ENCODE measurements at regions not wholly inside any gene's neighbourhood (a gene's known extent, or its start where the extent isn't known, plus 50 kb on each side); places are given as distances from the start of the nearest gene placed in this dataset.

- TF ChIP-seq, protein P1, sequence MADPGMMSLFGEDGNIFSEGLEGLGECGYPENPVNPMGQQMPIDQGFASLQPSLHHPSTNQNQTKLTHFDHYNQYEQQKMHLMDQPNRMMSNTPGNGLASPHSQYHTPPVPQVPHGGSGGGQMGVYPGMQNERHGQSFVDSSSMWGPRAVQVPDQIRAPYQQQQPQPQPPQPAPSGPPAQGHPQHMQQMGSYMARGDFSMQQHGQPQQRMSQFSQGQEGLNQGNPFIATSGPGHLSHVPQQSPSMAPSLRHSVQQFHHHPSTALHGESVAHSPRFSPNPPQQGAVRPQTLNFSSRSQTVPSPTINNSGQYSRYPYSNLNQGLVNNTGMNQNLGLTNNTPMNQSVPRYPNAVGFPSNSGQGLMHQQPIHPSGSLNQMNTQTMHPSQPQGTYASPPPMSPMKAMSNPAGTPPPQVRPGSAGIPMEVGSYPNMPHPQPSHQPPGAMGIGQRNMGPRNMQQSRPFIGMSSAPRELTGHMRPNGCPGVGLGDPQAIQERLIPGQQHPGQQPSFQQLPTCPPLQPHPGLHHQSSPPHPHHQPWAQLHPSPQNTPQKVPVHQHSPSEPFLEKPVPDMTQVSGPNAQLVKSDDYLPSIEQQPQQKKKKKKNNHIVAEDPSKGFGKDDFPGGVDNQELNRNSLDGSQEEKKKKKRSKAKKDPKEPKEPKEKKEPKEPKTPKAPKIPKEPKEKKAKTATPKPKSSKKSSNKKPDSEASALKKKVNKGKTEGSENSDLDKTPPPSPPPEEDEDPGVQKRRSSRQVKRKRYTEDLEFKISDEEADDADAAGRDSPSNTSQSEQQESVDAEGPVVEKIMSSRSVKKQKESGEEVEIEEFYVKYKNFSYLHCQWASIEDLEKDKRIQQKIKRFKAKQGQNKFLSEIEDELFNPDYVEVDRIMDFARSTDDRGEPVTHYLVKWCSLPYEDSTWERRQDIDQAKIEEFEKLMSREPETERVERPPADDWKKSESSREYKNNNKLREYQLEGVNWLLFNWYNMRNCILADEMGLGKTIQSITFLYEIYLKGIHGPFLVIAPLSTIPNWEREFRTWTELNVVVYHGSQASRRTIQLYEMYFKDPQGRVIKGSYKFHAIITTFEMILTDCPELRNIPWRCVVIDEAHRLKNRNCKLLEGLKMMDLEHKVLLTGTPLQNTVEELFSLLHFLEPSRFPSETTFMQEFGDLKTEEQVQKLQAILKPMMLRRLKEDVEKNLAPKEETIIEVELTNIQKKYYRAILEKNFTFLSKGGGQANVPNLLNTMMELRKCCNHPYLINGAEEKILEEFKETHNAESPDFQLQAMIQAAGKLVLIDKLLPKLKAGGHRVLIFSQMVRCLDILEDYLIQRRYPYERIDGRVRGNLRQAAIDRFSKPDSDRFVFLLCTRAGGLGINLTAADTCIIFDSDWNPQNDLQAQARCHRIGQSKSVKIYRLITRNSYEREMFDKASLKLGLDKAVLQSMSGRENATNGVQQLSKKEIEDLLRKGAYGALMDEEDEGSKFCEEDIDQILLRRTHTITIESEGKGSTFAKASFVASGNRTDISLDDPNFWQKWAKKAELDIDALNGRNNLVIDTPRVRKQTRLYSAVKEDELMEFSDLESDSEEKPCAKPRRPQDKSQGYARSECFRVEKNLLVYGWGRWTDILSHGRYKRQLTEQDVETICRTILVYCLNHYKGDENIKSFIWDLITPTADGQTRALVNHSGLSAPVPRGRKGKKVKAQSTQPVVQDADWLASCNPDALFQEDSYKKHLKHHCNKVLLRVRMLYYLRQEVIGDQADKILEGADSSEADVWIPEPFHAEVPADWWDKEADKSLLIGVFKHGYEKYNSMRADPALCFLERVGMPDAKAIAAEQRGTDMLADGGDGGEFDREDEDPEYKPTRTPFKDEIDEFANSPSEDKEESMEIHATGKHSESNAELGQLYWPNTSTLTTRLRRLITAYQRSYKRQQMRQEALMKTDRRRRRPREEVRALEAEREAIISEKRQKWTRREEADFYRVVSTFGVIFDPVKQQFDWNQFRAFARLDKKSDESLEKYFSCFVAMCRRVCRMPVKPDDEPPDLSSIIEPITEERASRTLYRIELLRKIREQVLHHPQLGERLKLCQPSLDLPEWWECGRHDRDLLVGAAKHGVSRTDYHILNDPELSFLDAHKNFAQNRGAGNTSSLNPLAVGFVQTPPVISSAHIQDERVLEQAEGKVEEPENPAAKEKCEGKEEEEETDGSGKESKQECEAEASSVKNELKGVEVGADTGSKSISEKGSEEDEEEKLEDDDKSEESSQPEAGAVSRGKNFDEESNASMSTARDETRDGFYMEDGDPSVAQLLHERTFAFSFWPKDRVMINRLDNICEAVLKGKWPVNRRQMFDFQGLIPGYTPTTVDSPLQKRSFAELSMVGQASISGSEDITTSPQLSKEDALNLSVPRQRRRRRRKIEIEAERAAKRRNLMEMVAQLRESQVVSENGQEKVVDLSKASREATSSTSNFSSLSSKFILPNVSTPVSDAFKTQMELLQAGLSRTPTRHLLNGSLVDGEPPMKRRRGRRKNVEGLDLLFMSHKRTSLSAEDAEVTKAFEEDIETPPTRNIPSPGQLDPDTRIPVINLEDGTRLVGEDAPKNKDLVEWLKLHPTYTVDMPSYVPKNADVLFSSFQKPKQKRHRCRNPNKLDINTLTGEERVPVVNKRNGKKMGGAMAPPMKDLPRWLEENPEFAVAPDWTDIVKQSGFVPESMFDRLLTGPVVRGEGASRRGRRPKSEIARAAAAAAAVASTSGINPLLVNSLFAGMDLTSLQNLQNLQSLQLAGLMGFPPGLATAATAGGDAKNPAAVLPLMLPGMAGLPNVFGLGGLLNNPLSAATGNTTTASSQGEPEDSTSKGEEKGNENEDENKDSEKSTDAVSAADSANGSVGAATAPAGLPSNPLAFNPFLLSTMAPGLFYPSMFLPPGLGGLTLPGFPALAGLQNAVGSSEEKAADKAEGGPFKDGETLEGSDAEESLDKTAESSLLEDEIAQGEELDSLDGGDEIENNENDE (IDR thresholded peaks at IDR 0.05; ENCODE audit: insufficient replicate concordance, low read length): no peak
- TF ChIP-seq CEBPB (IDR thresholded peaks at IDR 0.05; ENCODE audit: low read depth, low read length): no peak
Measured at GRCh38 chr3:90253131-90253530, 1145.7 kb downstream of the EPHA3 start (continued).

Data from H1 (cell line).